ENCODE measurements at regions not wholly inside any gene's neighbourhood (a gene's known extent, or its start where the extent isn't known, plus 50 kb on each side); places are given as distances from the start of the nearest gene placed in this dataset.

- DNase-seq: no peak
Measured at GRCh38 chr15:93214106-93214505, 125.1 kb upstream of the RGMA start.

- DNase-seq: no peak
Measured at GRCh38 chr15:93213281-93213680, 124.3 kb upstream of the RGMA start.

- no peak for DNase-seq
Measured at GRCh38 chr15:93212578-93212977, 123.6 kb upstream of the RGMA start.

- DNase-seq: no peak
Measured at GRCh38 chr15:93210995-93211394, 122.0 kb upstream of the RGMA start.

- no peak for DNase-seq
Measured at GRCh38 chr15:93209690-93210445, 120.9 kb upstream of the RGMA start.

GRCh38 chr15:93206893-93207292 is 117.9 kb upstream of the RGMA start:
- DNase-seq: no peak

GRCh38 chr15:93205413-93205812 is 116.4 kb upstream of the RGMA start:
- no peak for DNase-seq

GRCh38 chr15:93203036-93203435 is 114.0 kb upstream of the RGMA start:
- no peak for DNase-seq

GRCh38 chr15:93202405-93202804 is 113.4 kb upstream of the RGMA start:
- no peak for DNase-seq

GRCh38 chr15:93201940-93202339 is 112.9 kb upstream of the RGMA start:
- DNase-seq: no peak

GRCh38 chr15:93200837-93201226 is 111.8 kb upstream of the RGMA start:
- no peak for DNase-seq

GRCh38 chr15:93200081-93200836 is 111.2 kb upstream of the RGMA start:
- DNase-seq: no peak

GRCh38 chr15:93196135-93196670 is 107.2 kb upstream of the RGMA start:
- DNase-seq: no peak

GRCh38 chr15:93195109-93195508 is 106.1 kb upstream of the RGMA start:
- DNase-seq: no peak

GRCh38 chr15:93190238-93190637 is 101.2 kb upstream of the RGMA start:
- DNase-seq: no peak

- DNase-seq: no peak
Measured at GRCh38 chr15:93189561-93189960, 100.5 kb upstream of the RGMA start.

- no peak for DNase-seq
Measured at GRCh38 chr15:93188236-93188635, 99.2 kb upstream of the RGMA start.

GRCh38 chr15:93185796-93186195 is 96.8 kb upstream of the RGMA start:
- DNase-seq: no peak

- DNase-seq: no peak
Measured at GRCh38 chr15:93182703-93183205, 93.7 kb upstream of the RGMA start.

- no peak for DNase-seq
Measured at GRCh38 chr15:93180656-93181055, 91.6 kb upstream of the RGMA start.

- DNase-seq: no peak
Measured at GRCh38 chr15:93180128-93180527, 91.1 kb upstream of the RGMA start.

- DNase-seq: no peak
Measured at GRCh38 chr15:93179700-93180102, 90.7 kb upstream of the RGMA start.

- DNase-seq: no peak
Measured at GRCh38 chr15:93179072-93179471, 90.1 kb upstream of the RGMA start.

- no peak for DNase-seq
Measured at GRCh38 chr15:93178371-93178770, 89.4 kb upstream of the RGMA start.
